DND-41 (cell line): ENCODE measurements at regions not wholly inside any gene's neighbourhood (a gene's known extent, or its start where the extent isn't known, plus 50 kb on each side); places are given as distances from the start of the nearest gene placed in this dataset.

Experiments
- ATAC-seq: fragments of 200-7000 bp; cut with Tn5 transposase; 3 replicates; pipeline ENCODE4 v1.9.1; 2021; ENCODE audit warnings: low read depth; ENCODE audit not compliant: insufficient read depth
- DNase-seq: peaks from one replicate; pipeline ENCODE4 v3.0.0-alpha.2; 2020
- H2AFZ ChIP-seq: 2 replicates; pipeline ENCODE4 v1.6.0; 2012; ENCODE audit warnings: low read depth, low read length
- H3K27ac ChIP-seq: 2 replicates; pipeline ENCODE4 v1.5.1; 2012; ENCODE audit warnings: low read length, inconsistent platforms
- H3K27me3 ChIP-seq: fragments of 200-600 bp; sonication (generic); 2 replicates; pipeline ENCODE4 v1.6.0; 2012; ENCODE audit warnings: low read length, mild to moderate bottlenecking, inconsistent platforms; ENCODE audit not compliant: insufficient read depth, poor library complexity
- H3K36me3 ChIP-seq: 2 replicates; pipeline ENCODE4 v1.5.1; 2012; ENCODE audit warnings: low read length, inconsistent platforms; ENCODE audit not compliant: insufficient read depth
- H3K4me1 ChIP-seq: 2 replicates; pipeline ENCODE4 v1.5.1; 2012; ENCODE audit warnings: mild to moderate bottlenecking, low read length; ENCODE audit not compliant: insufficient read depth
- H3K4me2 ChIP-seq: 2 replicates; pipeline ENCODE4 v1.6.0; 2012; ENCODE audit warnings: mild to moderate bottlenecking, moderate library complexity, low read length, inconsistent platforms; ENCODE audit not compliant: insufficient read depth
- H3K4me3 ChIP-seq, 2 experiments: fragments of 200-600 bp in 1 of 2; shearing (Covaris generic) in 1 of 2; 2 replicates each; pipeline ENCODE4 v1.5.1; 2012 to 2016; ENCODE audit warnings: inconsistent platforms in 2 of 2, low read length in 2 of 2, mild to moderate bottlenecking in 2 of 2, low read depth in 1 of 2, moderate library complexity in 1 of 2
- H3K79me2 ChIP-seq: 2 replicates; pipeline ENCODE4 v1.6.0; 2012; ENCODE audit warnings: low read length, inconsistent platforms; ENCODE audit not compliant: insufficient read depth
- H3K9ac ChIP-seq: 2 replicates; pipeline ENCODE4 v1.6.0; 2012; ENCODE audit warnings: low read depth, mild to moderate bottlenecking, inconsistent platforms, low read length, moderate library complexity
- H3K9me3 ChIP-seq: 2 replicates; pipeline ENCODE4 v1.5.1; 2012; ENCODE audit warnings: low read length, moderate library complexity, mild to moderate bottlenecking, inconsistent platforms; ENCODE audit not compliant: insufficient read depth, severe bottlenecking
- H4K20me1 ChIP-seq: 2 replicates; pipeline ENCODE4 v1.6.0; 2012; ENCODE audit warnings: low read length; ENCODE audit not compliant: insufficient read depth
- EZH2 ChIP-seq: IDR thresholded peaks from 3 replicates; pipeline ENCODE4 v1.6.1; 2012; ENCODE audit warnings: borderline replicate concordance, low read depth, mild to moderate bottlenecking, moderate library complexity, low read length, inconsistent platforms; ENCODE audit not compliant: severe bottlenecking
- TF ChIP-seq, protein P1 (sequence below): IDR thresholded peaks from 2 replicates; pipeline ENCODE4 v1.5.1; 2012; ENCODE audit warnings: borderline replicate concordance, low read length, moderate library complexity, mild to moderate bottlenecking; ENCODE audit not compliant: poor library complexity, severe bottlenecking; ENCODE audit errors: extremely low read depth

DNA sequence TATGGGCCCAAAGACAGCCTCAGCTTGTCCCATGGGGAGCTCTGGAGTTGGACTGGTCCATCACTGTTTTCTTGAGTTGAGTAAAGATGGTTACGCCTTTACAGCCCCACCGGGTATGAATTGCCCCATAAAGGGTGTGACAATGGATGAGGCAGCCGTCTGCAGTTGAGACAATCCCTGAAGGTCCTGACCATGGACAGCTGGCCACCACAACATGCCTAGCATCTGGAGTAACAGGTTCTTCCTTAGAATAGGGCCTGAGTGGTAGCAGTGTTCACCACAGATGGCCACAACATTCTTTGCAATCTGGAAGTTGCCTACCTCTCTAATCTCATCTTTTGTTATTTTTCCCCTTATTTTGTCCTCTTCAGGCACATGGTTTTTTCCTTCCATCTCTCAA is 51.5 kb upstream of the HS3ST2 start:
- peaks cover 3% of the 10 kb centered on the region for H3K27me3 ChIP-seq
- no peaks in the 10 kb centered on the region for H3K79me2 ChIP-seq
- no peaks in the 10 kb centered on the region for H3K9me3 ChIP-seq
- no peak overlapping the region for H2AFZ ChIP-seq
- DNase-seq = no peak
- H3K27ac ChIP-seq = no peak overlapping the region
- no peaks in the 10 kb centered on the region for H4K20me1 ChIP-seq
- ATAC-seq = no peak
- TF ChIP-seq, protein P1, sequence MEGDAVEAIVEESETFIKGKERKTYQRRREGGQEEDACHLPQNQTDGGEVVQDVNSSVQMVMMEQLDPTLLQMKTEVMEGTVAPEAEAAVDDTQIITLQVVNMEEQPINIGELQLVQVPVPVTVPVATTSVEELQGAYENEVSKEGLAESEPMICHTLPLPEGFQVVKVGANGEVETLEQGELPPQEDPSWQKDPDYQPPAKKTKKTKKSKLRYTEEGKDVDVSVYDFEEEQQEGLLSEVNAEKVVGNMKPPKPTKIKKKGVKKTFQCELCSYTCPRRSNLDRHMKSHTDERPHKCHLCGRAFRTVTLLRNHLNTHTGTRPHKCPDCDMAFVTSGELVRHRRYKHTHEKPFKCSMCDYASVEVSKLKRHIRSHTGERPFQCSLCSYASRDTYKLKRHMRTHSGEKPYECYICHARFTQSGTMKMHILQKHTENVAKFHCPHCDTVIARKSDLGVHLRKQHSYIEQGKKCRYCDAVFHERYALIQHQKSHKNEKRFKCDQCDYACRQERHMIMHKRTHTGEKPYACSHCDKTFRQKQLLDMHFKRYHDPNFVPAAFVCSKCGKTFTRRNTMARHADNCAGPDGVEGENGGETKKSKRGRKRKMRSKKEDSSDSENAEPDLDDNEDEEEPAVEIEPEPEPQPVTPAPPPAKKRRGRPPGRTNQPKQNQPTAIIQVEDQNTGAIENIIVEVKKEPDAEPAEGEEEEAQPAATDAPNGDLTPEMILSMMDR = no peak
- TF ChIP-seq EZH2 = no peak
- no peak overlapping the region for H3K9ac ChIP-seq
- no peaks in the 10 kb centered on the region for H3K4me1 ChIP-seq
- H3K4me3 ChIP-seq = no peak overlapping the region
- H3K4me2 ChIP-seq = no peak overlapping the region
- no peaks in the 10 kb centered on the region for H3K36me3 ChIP-seq

DNA sequence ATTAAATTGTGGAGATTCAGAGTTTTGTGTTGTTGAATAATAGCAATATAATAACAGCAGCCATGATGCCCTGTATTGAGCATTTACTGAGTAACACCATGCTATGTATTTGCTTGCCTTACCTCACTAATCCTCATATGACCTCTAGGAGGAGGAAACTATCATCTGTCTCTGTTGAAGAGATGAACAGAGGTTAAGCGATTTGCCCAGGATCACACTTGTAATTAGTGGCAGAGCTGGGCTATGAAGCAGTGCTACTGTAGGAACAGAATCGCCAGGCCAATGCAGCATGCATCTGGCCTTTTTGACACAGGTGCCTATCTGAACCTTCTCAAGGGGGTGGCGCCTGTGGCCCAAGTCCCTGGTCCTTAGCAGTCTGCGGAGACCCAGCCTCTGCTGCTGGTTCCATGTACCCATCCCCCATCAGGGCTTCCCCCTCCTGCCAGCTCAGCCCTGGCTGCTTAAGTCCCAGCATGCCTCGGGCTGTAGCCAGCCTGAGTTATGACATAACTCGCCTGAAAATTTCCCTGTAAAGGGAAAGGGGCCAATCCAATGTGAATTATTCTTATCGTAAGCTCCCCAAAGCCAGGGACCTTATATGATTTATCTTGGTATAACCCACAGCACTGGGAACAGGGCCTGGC is 50.4 kb upstream of the HS3ST2 start:
- TF ChIP-seq, protein P1 = no peak
- no peak for TF ChIP-seq EZH2

More for the DNA sequence above, 50.4 kb upstream of the HS3ST2 start:
- ATAC-seq (no peak), DNase-seq (no peak)
- H3K4me1 ChIP-seq = no peaks in the 10 kb centered on the region
- no peak overlapping the region for H3K4me3 ChIP-seq
- H3K9me3 ChIP-seq = no peaks in the 10 kb centered on the region
- H3K9ac ChIP-seq = no peak overlapping the region
- no peak overlapping the region for H2AFZ ChIP-seq
- H3K36me3 ChIP-seq = no peaks in the 10 kb centered on the region
- H3K27ac ChIP-seq = no peak overlapping the region
- H3K79me2 ChIP-seq = no peaks in the 10 kb centered on the region
- H3K4me2 ChIP-seq = no peak overlapping the region
- H4K20me1 ChIP-seq = no peaks in the 10 kb centered on the region
- peaks cover 3% of the 10 kb centered on the region for H3K27me3 ChIP-seq
